Osteoblast (primary cell): ENCODE measurements at regions not wholly inside any gene's neighbourhood (a gene's known extent, or its start where the extent isn't known, plus 50 kb on each side); places are given as distances from the start of the nearest gene placed in this dataset.
A peak's percentile ranks its signal among the peaks of the same experiment; 100 is the strongest.

ENCODE experiments used
- DNase-seq: peaks from one replicate; pipeline ENCODE4 v3.0.0; 2011; ENCODE audit warnings: low spot score, mixed read lengths; ENCODE audit not compliant: insufficient read length; ENCODE audit errors: missing footprints
- H2AFZ ChIP-seq: 2 replicates; pipeline ENCODE4 v1.6.0; 2011; ENCODE audit warnings: mild to moderate bottlenecking, low read length
- H3K27ac ChIP-seq: 2 replicates; pipeline ENCODE4 v1.5.1; 2011; ENCODE audit warnings: mild to moderate bottlenecking, low read depth, low read length, moderate library complexity
- H3K27me3 ChIP-seq: 2 replicates; pipeline ENCODE4 v1.6.0; 2012; ENCODE audit warnings: mild to moderate bottlenecking, control low read depth, inconsistent platforms, low read length, moderate library complexity; ENCODE audit not compliant: insufficient read depth
- H3K36me3 ChIP-seq: 2 replicates; pipeline ENCODE4 v1.5.1; 2011; ENCODE audit warnings: mild to moderate bottlenecking, low read length, control low read depth, moderate library complexity; ENCODE audit not compliant: insufficient read depth
- H3K4me1 ChIP-seq: 2 replicates; pipeline ENCODE4 v1.5.1; 2011; ENCODE audit warnings: mild to moderate bottlenecking, low read length, control low read depth, moderate library complexity; ENCODE audit not compliant: insufficient read depth
- H3K4me2 ChIP-seq: 2 replicates; pipeline ENCODE4 v1.6.0; 2011; ENCODE audit warnings: mild to moderate bottlenecking, low read length; ENCODE audit not compliant: insufficient read depth
- H3K4me3 ChIP-seq: fragments of 200-600 bp; sonication (generic); 3 replicates; pipeline ENCODE4 v1.5.1; 2012; ENCODE audit warnings: mild to moderate bottlenecking, low read length, inconsistent platforms; ENCODE audit not compliant: insufficient read depth
- H3K79me2 ChIP-seq: 2 replicates; pipeline ENCODE4 v1.6.0; 2012; ENCODE audit warnings: mild to moderate bottlenecking, low read length, control low read depth, inconsistent platforms; ENCODE audit not compliant: insufficient read depth
- H3K9me3 ChIP-seq: 2 replicates; pipeline ENCODE4 v1.5.1; 2011; ENCODE audit warnings: low read depth, low read length, control low read depth
- H4K20me1 ChIP-seq: 2 replicates; pipeline ENCODE4 v1.6.0; 2012; ENCODE audit warnings: mild to moderate bottlenecking, low read length, control low read depth; ENCODE audit not compliant: insufficient read depth
- TF ChIP-seq, protein P1 (sequence below): IDR thresholded peaks from 2 replicates; pipeline ENCODE4 v1.5.1; 2011; ENCODE audit warnings: mild to moderate bottlenecking, low read depth, low read length, moderate library complexity; ENCODE audit errors: extremely low read depth

DNA sequence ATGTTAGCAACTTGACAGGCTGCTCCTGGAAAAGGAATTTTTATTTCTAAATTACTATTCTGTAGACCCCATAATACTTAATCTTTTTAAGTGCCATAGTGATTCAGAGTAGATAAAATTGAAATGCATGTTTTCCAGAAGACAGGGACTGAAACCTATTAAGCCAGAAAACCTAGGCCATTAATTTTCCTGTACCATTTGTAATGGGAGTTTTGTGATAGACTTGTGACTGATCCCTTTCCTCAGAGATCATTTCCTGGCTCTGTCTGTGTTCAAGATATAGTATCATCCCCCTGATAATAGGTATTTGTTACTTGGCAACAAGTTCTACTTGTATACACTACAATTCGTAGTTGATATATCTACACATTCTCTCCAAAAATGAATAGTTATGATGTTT, 1609.8 kb downstream of the AMY1C start:
- Histone ChIP-seq H3K4me3 (no peak overlapping the region), H3K36me3 (no peaks in the 10 kb centered on the region), H3K27me3 (no peaks in the 10 kb centered on the region), H3K27ac (no peak overlapping the region), H2AFZ (no peak overlapping the region), H3K4me2 (no peak overlapping the region), H3K9me3 (no peaks in the 10 kb centered on the region), H4K20me1 (no peaks in the 10 kb centered on the region), H3K79me2 (no peaks in the 10 kb centered on the region), H3K4me1 (no peaks in the 10 kb centered on the region)
- no peak for DNase-seq
- TF ChIP-seq, protein P1, sequence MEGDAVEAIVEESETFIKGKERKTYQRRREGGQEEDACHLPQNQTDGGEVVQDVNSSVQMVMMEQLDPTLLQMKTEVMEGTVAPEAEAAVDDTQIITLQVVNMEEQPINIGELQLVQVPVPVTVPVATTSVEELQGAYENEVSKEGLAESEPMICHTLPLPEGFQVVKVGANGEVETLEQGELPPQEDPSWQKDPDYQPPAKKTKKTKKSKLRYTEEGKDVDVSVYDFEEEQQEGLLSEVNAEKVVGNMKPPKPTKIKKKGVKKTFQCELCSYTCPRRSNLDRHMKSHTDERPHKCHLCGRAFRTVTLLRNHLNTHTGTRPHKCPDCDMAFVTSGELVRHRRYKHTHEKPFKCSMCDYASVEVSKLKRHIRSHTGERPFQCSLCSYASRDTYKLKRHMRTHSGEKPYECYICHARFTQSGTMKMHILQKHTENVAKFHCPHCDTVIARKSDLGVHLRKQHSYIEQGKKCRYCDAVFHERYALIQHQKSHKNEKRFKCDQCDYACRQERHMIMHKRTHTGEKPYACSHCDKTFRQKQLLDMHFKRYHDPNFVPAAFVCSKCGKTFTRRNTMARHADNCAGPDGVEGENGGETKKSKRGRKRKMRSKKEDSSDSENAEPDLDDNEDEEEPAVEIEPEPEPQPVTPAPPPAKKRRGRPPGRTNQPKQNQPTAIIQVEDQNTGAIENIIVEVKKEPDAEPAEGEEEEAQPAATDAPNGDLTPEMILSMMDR, result no peak

DNA sequence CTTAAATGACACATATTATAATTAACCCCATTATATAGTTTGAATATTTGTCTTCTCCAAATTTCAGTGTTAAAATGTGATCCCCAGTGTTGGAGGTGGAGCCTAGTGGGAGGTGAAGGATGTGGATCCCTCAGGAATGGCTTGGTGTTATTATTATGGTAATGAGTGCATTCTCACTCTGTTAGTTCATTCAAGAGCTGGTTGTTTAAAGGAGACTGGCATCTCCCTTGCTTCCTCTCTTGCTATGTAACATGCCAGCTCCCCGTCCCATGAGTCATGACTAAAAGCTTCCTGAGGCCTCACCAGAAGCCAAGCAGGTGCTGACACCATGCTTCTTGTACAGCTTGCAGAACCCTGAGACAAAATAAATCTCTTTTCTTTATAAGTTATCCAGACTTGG, 1612.7 kb downstream of the AMY1C start:
- H3K4me2 ChIP-seq, result no peak overlapping the region
- no peak overlapping the region for H2AFZ ChIP-seq
- no peaks in the 10 kb centered on the region for H3K27me3 ChIP-seq
- H3K4me3 ChIP-seq, result no peak overlapping the region
- H3K79me2 ChIP-seq, result no peaks in the 10 kb centered on the region
- peak; percentile 3 for DNase-seq
- TF ChIP-seq, protein P1, result no peak
- H3K9me3 ChIP-seq, result no peaks in the 10 kb centered on the region
- no peak overlapping the region for H3K27ac ChIP-seq
- H3K36me3 ChIP-seq, result no peaks in the 10 kb centered on the region
- no peaks in the 10 kb centered on the region for H4K20me1 ChIP-seq
- H3K4me1 ChIP-seq, result no peaks in the 10 kb centered on the region

DNA sequence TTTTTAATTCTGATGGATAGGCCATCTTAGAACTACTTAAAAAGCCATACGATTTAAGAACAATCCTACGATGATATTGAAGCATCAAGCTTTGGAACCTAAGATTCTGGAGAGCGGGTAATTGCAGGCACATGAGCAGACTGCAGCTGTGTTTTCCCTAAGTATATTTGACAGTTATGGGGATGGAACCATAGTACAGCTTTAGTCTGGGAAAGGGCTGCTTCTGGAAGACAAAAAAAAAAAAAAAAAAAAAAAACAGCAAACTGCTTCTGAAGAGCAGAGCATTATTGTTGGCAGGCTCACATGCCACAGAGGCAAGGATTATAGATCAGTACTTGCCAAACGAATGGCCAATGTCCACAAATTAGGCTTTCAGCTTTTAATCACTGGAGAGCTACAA, 1618.7 kb downstream of the AMY1C start:
- Histone ChIP-seq H3K9me3 (no peaks in the 10 kb centered on the region), H3K36me3 (no peaks in the 10 kb centered on the region), H4K20me1 (no peaks in the 10 kb centered on the region), H3K27me3 (no peaks in the 10 kb centered on the region), H3K27ac (no peak overlapping the region), H3K4me2 (no peak overlapping the region), H3K4me3 (no peak overlapping the region), H3K4me1 (no peaks in the 10 kb centered on the region), H3K79me2 (no peaks in the 10 kb centered on the region), H2AFZ (no peak overlapping the region)
- TF ChIP-seq, protein P1, result no peak
- no peak for DNase-seq

DNA sequence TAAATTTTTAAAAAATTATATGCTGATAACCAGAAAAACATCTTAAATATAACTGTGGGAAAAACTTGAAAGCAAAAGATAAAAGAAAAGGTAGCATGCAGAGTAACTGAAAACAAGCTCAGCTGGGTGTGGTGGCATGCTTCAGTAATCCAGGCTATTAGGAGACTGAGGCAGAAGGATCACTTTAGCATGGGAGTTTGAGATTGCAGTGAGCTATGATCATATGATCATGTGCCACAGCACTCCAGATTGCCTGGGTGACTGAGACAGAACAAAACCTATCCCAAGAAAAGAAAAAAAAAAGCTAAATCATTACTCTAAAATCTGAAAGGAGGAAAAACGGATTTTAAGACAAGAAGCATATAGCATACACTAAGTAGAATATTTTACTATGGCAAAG, 1624.0 kb downstream of the AMY1C start:
- TF ChIP-seq, protein P1, result no peak
- DNase-seq, result no peak
- no peak overlapping the region for H3K27ac ChIP-seq
- no peaks in the 10 kb centered on the region for H3K79me2 ChIP-seq
- no peaks in the 10 kb centered on the region for H3K9me3 ChIP-seq
- H3K36me3 ChIP-seq, result no peaks in the 10 kb centered on the region
- H3K4me3 ChIP-seq, result no peak overlapping the region
- H2AFZ ChIP-seq, result no peak overlapping the region
- H3K27me3 ChIP-seq, result no peaks in the 10 kb centered on the region
- H4K20me1 ChIP-seq, result no peaks in the 10 kb centered on the region
- no peaks in the 10 kb centered on the region for H3K4me1 ChIP-seq
- no peak overlapping the region for H3K4me2 ChIP-seq
